Type B pancreatic cell (in vitro differentiated cells): ENCODE measurements at regions not wholly inside any gene's neighbourhood (a gene's known extent, or its start where the extent isn't known, plus 50 kb on each side); places are given as distances from the start of the nearest gene placed in this dataset.

Experiments used
- DNase-seq: peaks from one replicate; pipeline ENCODE4 v3.0.0; 2021; ENCODE audit warnings: mixed read lengths; ENCODE audit not compliant: unreplicated experiment; ENCODE audit errors: extremely low spot score
- H3K27ac Mint-ChIP-seq: 2 replicates; pipeline ENCODE4 v1.8.0; 2021; ENCODE audit warnings: mild to moderate bottlenecking, mixed read lengths
- H3K27me3 Mint-ChIP-seq: 2 replicates; pipeline ENCODE4 v1.8.0; 2021; ENCODE audit warnings: mixed read lengths
- H3K36me3 Mint-ChIP-seq: 2 replicates; pipeline ENCODE4 v1.8.0; 2021; ENCODE audit warnings: mixed read lengths
- H3K4me1 Mint-ChIP-seq: one replicate; pipeline ENCODE4 v1.8.0; 2021; ENCODE audit warnings: mixed read lengths; ENCODE audit not compliant: unreplicated experiment
- H3K4me3 Mint-ChIP-seq: 2 replicates; pipeline ENCODE4 v1.8.0; 2021; ENCODE audit warnings: mild to moderate bottlenecking, mixed read lengths
- H3K9me3 Mint-ChIP-seq: 2 replicates; pipeline ENCODE4 v1.8.0; 2021; ENCODE audit warnings: mixed read lengths
- TF ChIP-seq, protein P1 (sequence below): fragments of 200-600 bp; sonication (generic); conservative IDR thresholded peaks from 2 replicates; pipeline ENCODE4 v1.5.0; 2021; ENCODE audit warnings: antibody characterized with exemption, mild to moderate bottlenecking

DNA sequence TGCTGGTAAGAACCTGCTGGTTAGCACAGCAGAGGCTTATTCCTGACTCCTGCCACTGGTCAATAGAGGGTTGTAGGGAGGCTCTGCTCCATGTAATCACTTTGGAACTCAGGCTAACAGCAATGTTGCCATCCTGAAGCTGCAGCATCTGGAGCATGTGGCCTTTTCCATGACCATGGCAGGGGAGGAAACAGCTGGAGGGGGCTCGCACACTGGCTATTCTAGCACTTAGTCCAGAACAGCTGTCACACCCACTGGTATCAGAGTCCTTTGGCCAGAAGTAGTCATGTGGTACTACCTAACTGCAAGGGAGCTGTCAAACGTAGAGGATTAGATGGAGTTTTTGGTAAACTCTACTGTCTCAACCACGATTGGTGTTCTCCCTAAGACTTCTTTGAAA lies 450.0 kb downstream of the RPS24 start:
- DNase-seq, result no peak
- Mint-ChIP-seq H3K27me3 (peaks cover 6% of the 10 kb centered on the region), H3K4me1 (no peaks in the 10 kb centered on the region), H3K9me3 (peaks cover 4% of the 10 kb centered on the region), H3K36me3 (peaks cover 2% of the 10 kb centered on the region), H3K4me3 (no peak overlapping the region), H3K27ac (no peak overlapping the region)
- TF ChIP-seq, protein P1, sequence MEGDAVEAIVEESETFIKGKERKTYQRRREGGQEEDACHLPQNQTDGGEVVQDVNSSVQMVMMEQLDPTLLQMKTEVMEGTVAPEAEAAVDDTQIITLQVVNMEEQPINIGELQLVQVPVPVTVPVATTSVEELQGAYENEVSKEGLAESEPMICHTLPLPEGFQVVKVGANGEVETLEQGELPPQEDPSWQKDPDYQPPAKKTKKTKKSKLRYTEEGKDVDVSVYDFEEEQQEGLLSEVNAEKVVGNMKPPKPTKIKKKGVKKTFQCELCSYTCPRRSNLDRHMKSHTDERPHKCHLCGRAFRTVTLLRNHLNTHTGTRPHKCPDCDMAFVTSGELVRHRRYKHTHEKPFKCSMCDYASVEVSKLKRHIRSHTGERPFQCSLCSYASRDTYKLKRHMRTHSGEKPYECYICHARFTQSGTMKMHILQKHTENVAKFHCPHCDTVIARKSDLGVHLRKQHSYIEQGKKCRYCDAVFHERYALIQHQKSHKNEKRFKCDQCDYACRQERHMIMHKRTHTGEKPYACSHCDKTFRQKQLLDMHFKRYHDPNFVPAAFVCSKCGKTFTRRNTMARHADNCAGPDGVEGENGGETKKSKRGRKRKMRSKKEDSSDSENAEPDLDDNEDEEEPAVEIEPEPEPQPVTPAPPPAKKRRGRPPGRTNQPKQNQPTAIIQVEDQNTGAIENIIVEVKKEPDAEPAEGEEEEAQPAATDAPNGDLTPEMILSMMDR, result no peak

DNA sequence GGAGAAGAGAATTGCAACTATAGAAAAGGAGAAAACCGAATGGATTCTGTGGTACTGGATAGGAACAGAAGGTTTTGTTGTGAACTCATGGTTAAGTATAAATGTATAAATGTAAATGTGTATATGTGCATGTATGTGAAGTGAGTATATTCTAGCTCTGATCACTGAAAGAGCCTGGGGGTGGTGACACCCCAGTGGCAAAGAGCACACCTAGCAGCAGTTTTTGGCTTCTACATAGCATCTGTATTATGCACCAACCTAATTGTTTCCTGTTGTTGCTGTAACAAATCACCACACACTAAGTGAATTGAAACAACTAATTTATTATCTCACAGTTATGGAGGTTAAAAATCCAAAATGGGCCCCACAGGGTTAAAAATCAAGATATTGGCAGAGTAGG lies 455.4 kb downstream of the RPS24 start:
- H3K4me3 Mint-ChIP-seq, result no peak overlapping the region
- peaks cover 4% of the 10 kb centered on the region for H3K36me3 Mint-ChIP-seq
- peaks cover 20% of the 10 kb centered on the region for H3K9me3 Mint-ChIP-seq
- DNase-seq, result no peak
- H3K27me3 Mint-ChIP-seq, result no peaks in the 10 kb centered on the region
- no peak overlapping the region for H3K27ac Mint-ChIP-seq
- TF ChIP-seq, protein P1, result no peak
- H3K4me1 Mint-ChIP-seq, result no peaks in the 10 kb centered on the region

DNA sequence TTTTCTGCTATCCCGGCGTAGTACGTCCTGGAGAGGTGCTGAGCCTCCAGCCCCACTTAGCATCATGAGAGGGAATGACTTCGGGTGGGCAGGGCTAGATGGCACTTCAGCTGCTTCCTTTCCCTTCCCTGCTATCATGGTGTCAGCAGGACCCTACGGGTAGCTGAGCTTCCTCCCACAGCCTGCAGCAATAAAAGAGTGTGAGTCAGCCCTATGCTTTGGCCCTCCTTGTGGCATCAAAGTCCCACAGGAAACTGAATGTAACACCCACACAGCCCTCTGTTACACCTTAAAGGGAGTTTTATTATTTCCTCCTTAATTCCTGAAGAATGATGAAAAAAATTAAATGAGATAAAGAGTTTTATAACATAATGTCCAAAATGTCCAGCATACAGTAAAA lies 458.1 kb downstream of the RPS24 start:
- no peaks in the 10 kb centered on the region for H3K27me3 Mint-ChIP-seq
- peaks cover 4% of the 10 kb centered on the region for H3K36me3 Mint-ChIP-seq
- H3K4me1 Mint-ChIP-seq, result no peaks in the 10 kb centered on the region
- peaks cover 20% of the 10 kb centered on the region for H3K9me3 Mint-ChIP-seq
- DNase-seq, result no peak
- TF ChIP-seq, protein P1, result no peak
- no peak overlapping the region for H3K27ac Mint-ChIP-seq
- H3K4me3 Mint-ChIP-seq, result no peak overlapping the region

DNA sequence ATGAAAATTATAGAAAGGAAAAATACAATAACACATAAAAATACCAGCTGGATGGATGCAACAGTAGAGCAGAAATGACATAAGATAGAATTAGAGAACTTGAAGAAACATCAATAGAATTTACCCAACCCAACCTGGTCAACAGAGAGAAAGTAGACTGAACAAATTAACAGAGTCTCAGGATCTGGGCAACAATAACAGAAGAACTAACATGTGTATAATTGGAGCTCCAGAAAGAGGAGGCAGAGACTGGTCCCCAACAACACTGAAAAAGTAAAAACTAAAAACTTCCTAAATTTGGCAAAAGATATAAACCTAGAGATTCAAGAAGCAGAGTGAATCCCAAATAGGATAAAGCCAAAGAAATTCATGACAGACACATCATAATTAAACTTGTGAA lies 458.8 kb downstream of the RPS24 start:
- Mint-ChIP-seq H3K36me3 (peaks cover 4% of the 10 kb centered on the region), H3K27ac (no peak overlapping the region), H3K4me3 (no peak overlapping the region), H3K4me1 (no peaks in the 10 kb centered on the region), H3K27me3 (no peaks in the 10 kb centered on the region), H3K9me3 (peaks cover 20% of the 10 kb centered on the region)
- DNase-seq, result no peak
- TF ChIP-seq, protein P1, result no peak

DNA sequence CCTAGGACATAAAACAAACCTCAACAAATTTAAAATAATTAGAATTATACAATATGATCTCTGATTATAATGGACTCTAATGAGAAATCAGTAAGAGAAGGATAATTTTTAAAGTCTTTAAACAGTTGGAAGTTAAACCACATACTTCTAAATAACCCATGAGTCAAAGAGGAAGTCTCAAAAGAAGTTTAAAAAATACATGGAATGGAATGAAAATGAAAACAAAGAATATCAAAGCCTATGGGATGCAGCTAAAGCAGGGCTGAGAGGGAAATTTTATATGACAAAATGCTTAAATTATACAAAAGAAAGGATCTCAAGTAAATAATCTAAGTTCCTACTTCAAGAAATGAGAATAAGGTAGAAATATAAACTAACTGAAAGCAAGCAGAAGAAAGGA lies 460.5 kb downstream of the RPS24 start:
- peaks cover 20% of the 10 kb centered on the region for H3K9me3 Mint-ChIP-seq
- TF ChIP-seq, protein P1, result no peak
- no peaks in the 10 kb centered on the region for H3K27me3 Mint-ChIP-seq
- no peak for DNase-seq
- H3K4me1 Mint-ChIP-seq, result no peaks in the 10 kb centered on the region
- no peak overlapping the region for H3K4me3 Mint-ChIP-seq
- no peaks in the 10 kb centered on the region for H3K36me3 Mint-ChIP-seq
- H3K27ac Mint-ChIP-seq, result no peak overlapping the region
